Left ventricle myocardium inferior (tissue), 1 donor: ENCODE measurements at regions not wholly inside any gene's neighbourhood (a gene's known extent, or its start where the extent isn't known, plus 50 kb on each side); places are given as distances from the start of the nearest gene placed in this dataset.

ENCODE experiments used
- DNase-seq: peaks from one replicate; pipeline ENCODE4 v3.0.0-alpha.2; 2020
- H3K27ac ChIP-seq: fragments of 200-600 bp; replicated peaks from 2 replicates; pipeline ENCODE4 v1.8.0; 2021
- H3K27me3 ChIP-seq: fragments of 200-600 bp; 2 replicates; pipeline ENCODE4 v1.8.0; 2021; ENCODE audit warnings: low read depth
- H3K36me3 ChIP-seq: fragments of 200-600 bp; 2 replicates; pipeline ENCODE4 v1.8.0; 2021
- H3K4me1 ChIP-seq: fragments of 200-600 bp; 2 replicates; pipeline ENCODE4 v1.8.0; 2021
- H3K4me3 ChIP-seq: fragments of 200-600 bp; 2 replicates; pipeline ENCODE4 v1.8.0; 2021; ENCODE audit warnings: mild to moderate bottlenecking, moderate library complexity
- H3K9me3 ChIP-seq: fragments of 200-600 bp; replicated peaks from 2 replicates; pipeline ENCODE4 v1.8.0; 2021
- CTCF ChIP-seq: fragments of 200-600 bp; IDR thresholded peaks from 2 replicates; pipeline ENCODE4 v1.8.0; 2021; ENCODE audit warnings: antibody characterized with exemption, mild to moderate bottlenecking, borderline replicate concordance
- intact Hi-C: fragments of 100-400 bp; cut with micrococcal nuclease; formaldehyde crosslinking; loops from one replicate; pipeline ENCODE4 v1.11.0; 2022
- donor health status: DM: no; HTN: yes; CAD: no; lungs with severe emphysema.

- peaks cover 13% of the 10 kb centered on the region for H3K9me3 ChIP-seq
- H3K36me3 ChIP-seq: no peaks in the 10 kb centered on the region
- H3K4me1 ChIP-seq: no peaks in the 10 kb centered on the region
- no peak overlapping the region for H3K4me3 ChIP-seq
- no peak for TF ChIP-seq CTCF
- H3K27ac ChIP-seq: no peak overlapping the region
- no peak for DNase-seq
- intact Hi-C loops: no loop called here
- H3K27me3 ChIP-seq: no peaks in the 10 kb centered on the region
Observed at GRCh38 chr4:63817196-63817865, 591.9 kb downstream of the TECRL start.

GRCh38 chr4:63814171-63814964, 594.9 kb downstream of the TECRL start:
- intact Hi-C loops: no loop called here
- no peaks in the 10 kb centered on the region for H3K27me3 ChIP-seq
- H3K4me3 ChIP-seq: no peak overlapping the region
- H3K27ac ChIP-seq: no peak overlapping the region
- no peak for TF ChIP-seq CTCF
- no peaks in the 10 kb centered on the region for H3K4me1 ChIP-seq
- H3K9me3 ChIP-seq: peaks cover 16% of the 10 kb centered on the region
- no peak for DNase-seq
- H3K36me3 ChIP-seq: no peaks in the 10 kb centered on the region

GRCh38 chr4:63799166-63799565, 610.1 kb downstream of the TECRL start:
- H3K27ac ChIP-seq: no peak overlapping the region
- intact Hi-C loops: no loop called here
- H3K4me3 ChIP-seq: no peak overlapping the region
- no peak for DNase-seq
- no peaks in the 10 kb centered on the region for H3K4me1 ChIP-seq
- H3K36me3 ChIP-seq: no peaks in the 10 kb centered on the region
- TF ChIP-seq CTCF: no peak
- H3K9me3 ChIP-seq: no peaks in the 10 kb centered on the region
- H3K27me3 ChIP-seq: no peaks in the 10 kb centered on the region

GRCh38 chr4:63795301-63795700, 613.9 kb downstream of the TECRL start:
- TF ChIP-seq CTCF: no peak
- H3K4me1 ChIP-seq: no peaks in the 10 kb centered on the region
- intact Hi-C loops: no loop called here

GRCh38 chr4:63790377-63790776, 618.9 kb downstream of the TECRL start:
- intact Hi-C loops: no loop called here
- no peaks in the 10 kb centered on the region for H3K4me1 ChIP-seq
- H3K27ac ChIP-seq: no peak overlapping the region
- H3K27me3 ChIP-seq: no peaks in the 10 kb centered on the region
- no peak overlapping the region for H3K4me3 ChIP-seq
- no peak for DNase-seq
- H3K9me3 ChIP-seq: no peaks in the 10 kb centered on the region
- no peaks in the 10 kb centered on the region for H3K36me3 ChIP-seq
- no peak for TF ChIP-seq CTCF

More at GRCh38 chr4:63795301-63795700, 613.9 kb downstream of the TECRL start:
- no peak for DNase-seq
- H3K9me3 ChIP-seq: no peaks in the 10 kb centered on the region
- H3K36me3 ChIP-seq: no peaks in the 10 kb centered on the region
- no peak overlapping the region for H3K4me3 ChIP-seq
- H3K27me3 ChIP-seq: no peaks in the 10 kb centered on the region
- no peak overlapping the region for H3K27ac ChIP-seq
